ENCODE measurements at regions not wholly inside any gene's neighbourhood (a gene's known extent, or its start where the extent isn't known, plus 50 kb on each side); places are given as distances from the start of the nearest gene placed in this dataset.

DNA sequence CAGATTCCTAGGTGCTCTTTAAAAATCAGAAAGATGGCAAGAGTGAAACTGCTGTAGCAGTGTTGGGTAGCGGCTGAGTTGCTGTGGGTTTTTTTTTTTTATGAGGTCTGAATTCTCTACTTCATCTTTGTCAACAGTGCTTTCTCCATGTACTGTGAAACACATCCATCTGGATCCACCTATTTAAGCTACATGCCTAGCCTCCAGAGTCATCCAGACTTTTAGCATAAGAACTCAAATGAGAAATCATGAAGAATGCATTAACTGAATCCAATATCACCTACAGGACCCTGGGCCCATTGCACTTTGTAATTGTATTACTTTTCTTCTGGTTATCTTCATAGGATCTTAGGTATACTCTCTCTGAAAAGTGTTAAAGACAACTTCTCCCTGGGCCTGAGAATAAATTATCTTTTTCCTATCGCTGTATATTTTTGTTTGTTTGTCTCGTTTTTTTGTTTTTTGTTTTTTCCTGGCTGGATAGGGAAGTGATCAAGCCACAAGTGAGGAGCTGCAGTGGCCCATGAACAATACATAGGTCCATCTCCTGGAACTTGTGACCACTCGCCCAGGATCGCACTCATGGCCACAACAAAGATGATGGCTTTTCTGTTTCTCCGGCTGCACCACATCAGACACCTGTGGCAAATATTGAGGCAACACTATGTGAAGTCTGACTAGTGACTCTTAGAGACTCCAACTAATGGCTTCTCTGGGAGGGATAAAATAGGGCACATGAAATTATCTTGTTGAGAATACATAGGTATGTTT, 609.9 kb upstream of the AGTR1 start:
- Histone ChIP-seq H3K9me3 (ENCODE audit: control insufficient read depth, low read length) (no peaks in the 10 kb centered on the region), H3K27ac (ENCODE audit: low read length) (no peak overlapping the region), H3K4me3 (ENCODE audit: low read length) (no peak overlapping the region), H3K27me3 (ENCODE audit: control insufficient read depth, insufficient read depth) (no peaks in the 10 kb centered on the region), H3K4me1 (ENCODE audit: control insufficient read depth, insufficient read depth, low read length) (no peaks in the 10 kb centered on the region)
- intact Hi-C loops (cut with DNase I), result no loop called here
- no peak for DNase-seq
- WGBS, result 86% methylated on average over 6 of the region's 6 CpGs
- ATAC-seq, result no peak

DNA sequence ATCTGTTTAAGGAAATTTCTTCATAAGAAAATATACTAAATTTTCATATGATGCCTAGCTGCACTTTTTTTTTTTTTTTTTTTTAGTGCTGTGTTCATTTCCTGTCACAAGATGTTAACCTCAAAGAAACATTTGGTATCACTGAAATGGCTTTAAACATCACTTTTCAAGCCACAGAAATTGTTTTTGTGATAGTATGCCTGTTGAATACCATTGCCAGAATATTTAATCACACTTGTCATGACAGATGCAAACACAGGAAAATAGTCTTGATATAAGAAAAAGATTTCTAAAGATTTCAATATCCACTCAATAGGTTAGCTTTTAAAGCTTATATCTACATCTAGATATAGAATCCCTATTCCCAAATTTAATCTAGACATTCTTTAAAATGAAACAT, 608.5 kb upstream of the AGTR1 start:
- Histone ChIP-seq H3K27me3 (ENCODE audit: control insufficient read depth, insufficient read depth) (no peaks in the 10 kb centered on the region), H3K4me3 (ENCODE audit: low read length) (no peak overlapping the region), H3K4me1 (ENCODE audit: control insufficient read depth, insufficient read depth, low read length) (no peaks in the 10 kb centered on the region), H3K9me3 (ENCODE audit: control insufficient read depth, low read length) (no peaks in the 10 kb centered on the region), H3K27ac (ENCODE audit: low read length) (no peak overlapping the region)
- DNase-seq, result no peak
- intact Hi-C loops (cut with DNase I), result no loop called here
- ATAC-seq, result no peak

- WGBS, result 33% methylated on average over 2 of the region's 2 CpGs
- Histone ChIP-seq H3K4me3 (ENCODE audit: low read length) (no peak overlapping the region), H3K4me1 (ENCODE audit: control insufficient read depth, insufficient read depth, low read length) (no peaks in the 10 kb centered on the region), H3K9me3 (ENCODE audit: control insufficient read depth, low read length) (no peaks in the 10 kb centered on the region), H3K27ac (ENCODE audit: low read length) (no peak overlapping the region), H3K27me3 (ENCODE audit: control insufficient read depth, insufficient read depth) (no peaks in the 10 kb centered on the region)
- intact Hi-C loops (cut with DNase I), result no loop called here
- no peak for DNase-seq
- no peak for ATAC-seq
Observed at GRCh38 chr3:148090156-148090555, 607.5 kb upstream of the AGTR1 start.

DNA sequence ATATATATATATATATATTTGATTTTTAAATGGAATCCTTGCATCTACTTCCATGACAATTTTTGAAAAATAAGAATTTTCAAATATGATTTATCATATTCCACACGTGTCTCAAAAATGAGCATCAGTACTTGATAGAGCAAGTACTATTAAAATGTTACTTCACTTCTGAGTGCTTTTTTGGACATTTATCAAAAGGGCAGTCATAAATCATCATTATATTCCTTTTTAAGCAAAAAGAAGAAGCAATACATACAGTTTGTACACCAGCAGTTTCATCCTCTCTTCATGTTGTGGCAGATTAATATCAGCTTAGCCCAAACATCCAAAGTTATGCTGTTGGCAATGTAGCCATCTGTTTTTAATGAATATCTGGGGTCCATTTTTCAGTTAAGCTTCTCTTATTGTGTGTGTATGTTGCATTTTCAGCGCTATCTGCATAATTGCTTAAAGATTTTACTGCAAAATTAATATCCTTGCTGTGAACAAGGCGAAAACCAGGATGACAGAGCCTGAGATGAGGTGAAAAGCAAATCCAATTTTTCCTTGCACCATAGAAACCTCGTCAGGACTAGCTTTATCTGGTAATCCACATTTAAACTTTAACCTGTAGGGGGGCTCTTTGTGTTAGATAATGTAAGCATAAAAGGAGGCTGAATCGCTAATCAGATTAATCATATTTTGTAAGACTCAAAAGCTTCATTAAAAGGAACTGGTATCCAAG, 604.9 kb upstream of the AGTR1 start:
- 69% methylated on average over 5 of the region's 5 CpGs for WGBS
- DNase-seq (no peak), ATAC-seq (no peak)
- no peak overlapping the region for H3K27ac ChIP-seq (ENCODE audit: low read length)
- no peak overlapping the region for H3K4me3 ChIP-seq (ENCODE audit: low read length)
- H3K4me1 ChIP-seq (ENCODE audit: control insufficient read depth, insufficient read depth, low read length), result no peaks in the 10 kb centered on the region
- intact Hi-C loops (cut with DNase I), result no loop called here
- no peaks in the 10 kb centered on the region for H3K27me3 ChIP-seq (ENCODE audit: control insufficient read depth, insufficient read depth)
- no peaks in the 10 kb centered on the region for H3K9me3 ChIP-seq (ENCODE audit: control insufficient read depth, low read length)

- WGBS, result 58% methylated on average over 1 of the region's 1 CpG
- Histone ChIP-seq H3K27ac (ENCODE audit: low read length) (no peak overlapping the region), H3K9me3 (ENCODE audit: control insufficient read depth, low read length) (no peaks in the 10 kb centered on the region), H3K27me3 (ENCODE audit: control insufficient read depth, insufficient read depth) (no peaks in the 10 kb centered on the region), H3K4me3 (ENCODE audit: low read length) (no peak overlapping the region), H3K4me1 (ENCODE audit: control insufficient read depth, insufficient read depth, low read length) (no peaks in the 10 kb centered on the region)
- intact Hi-C loops (cut with DNase I), result no loop called here
- DNase-seq (no peak), ATAC-seq (no peak)
Observed at GRCh38 chr3:148093753-148094152, 604.0 kb upstream of the AGTR1 start.

- intact Hi-C loops (cut with DNase I), result no loop called here
- Histone ChIP-seq H3K4me3 (ENCODE audit: low read length) (no peak overlapping the region), H3K9me3 (ENCODE audit: control insufficient read depth, low read length) (no peaks in the 10 kb centered on the region), H3K27me3 (ENCODE audit: control insufficient read depth, insufficient read depth) (no peaks in the 10 kb centered on the region), H3K4me1 (ENCODE audit: control insufficient read depth, insufficient read depth, low read length) (no peaks in the 10 kb centered on the region), H3K27ac (ENCODE audit: low read length) (no peak overlapping the region)
- no peak for ATAC-seq
- 63% methylated on average over 5 of the region's 5 CpGs for WGBS
- DNase-seq, result no peak
Observed at GRCh38 chr3:148095962-148096361, 601.7 kb upstream of the AGTR1 start.

- intact Hi-C loops (cut with DNase I), result no loop called here
- H3K27me3 ChIP-seq (ENCODE audit: control insufficient read depth, insufficient read depth), result no peaks in the 10 kb centered on the region
- no peak overlapping the region for H3K4me3 ChIP-seq (ENCODE audit: low read length)
- no peaks in the 10 kb centered on the region for H3K9me3 ChIP-seq (ENCODE audit: control insufficient read depth, low read length)
- no peak for ATAC-seq
- H3K27ac ChIP-seq (ENCODE audit: low read length), result no peak overlapping the region
- H3K4me1 ChIP-seq (ENCODE audit: control insufficient read depth, insufficient read depth, low read length), result no peaks in the 10 kb centered on the region
- DNase-seq, result no peak
Observed at GRCh38 chr3:148100476-148100875, 597.2 kb upstream of the AGTR1 start.

DNA sequence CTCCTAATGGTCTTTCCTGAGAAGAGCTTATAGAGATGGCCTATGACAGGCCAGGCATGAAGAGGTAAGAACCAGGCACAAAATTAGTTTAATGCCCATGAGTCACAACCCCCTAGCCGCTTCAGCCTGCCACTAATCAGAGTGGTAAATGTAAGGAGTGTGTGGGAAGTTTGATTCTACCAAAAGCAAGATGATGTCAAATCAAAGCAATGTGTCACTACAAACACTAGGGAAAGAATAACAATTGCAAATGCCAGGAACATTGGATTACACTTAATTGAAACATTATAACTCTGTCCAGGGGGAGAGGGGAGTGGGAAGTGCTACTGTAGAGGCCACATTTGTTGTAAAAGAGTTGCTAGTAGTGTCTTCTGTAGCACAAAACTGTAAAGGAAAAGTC, 596.6 kb upstream of the AGTR1 start:
- intact Hi-C loops (cut with DNase I), result no loop called here
- DNase-seq, result no peak
- H3K27ac ChIP-seq (ENCODE audit: low read length), result no peak overlapping the region
- H3K4me3 ChIP-seq (ENCODE audit: low read length), result no peak overlapping the region
- ATAC-seq, result no peak
- 57% methylated on average over 1 of the region's 1 CpG for WGBS
- no peaks in the 10 kb centered on the region for H3K4me1 ChIP-seq (ENCODE audit: control insufficient read depth, insufficient read depth, low read length)
- H3K9me3 ChIP-seq (ENCODE audit: control insufficient read depth, low read length), result no peaks in the 10 kb centered on the region
- no peaks in the 10 kb centered on the region for H3K27me3 ChIP-seq (ENCODE audit: control insufficient read depth, insufficient read depth)

DNA sequence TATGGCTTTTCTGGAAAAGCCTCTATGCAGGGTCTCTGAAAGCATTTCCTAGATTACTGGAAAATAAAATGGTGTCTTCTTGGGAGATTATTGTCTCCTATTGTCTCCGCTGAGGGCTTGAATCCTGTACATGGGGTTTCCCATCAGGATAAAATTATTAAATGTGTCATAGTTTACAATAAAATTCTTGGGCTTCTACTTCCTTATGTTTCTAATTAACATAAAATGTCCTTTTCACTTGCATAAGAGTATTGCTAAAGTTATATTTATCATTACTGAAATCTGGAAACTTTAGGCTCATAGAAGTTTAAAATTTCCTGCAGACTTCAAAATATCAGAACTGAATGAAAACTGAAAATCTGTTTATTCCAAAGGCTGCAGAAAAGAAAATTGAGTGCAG, 595.5 kb upstream of the AGTR1 start:
- ATAC-seq (no peak), DNase-seq (no peak)
- Histone ChIP-seq H3K4me1 (ENCODE audit: control insufficient read depth, insufficient read depth, low read length) (no peaks in the 10 kb centered on the region), H3K27me3 (ENCODE audit: control insufficient read depth, insufficient read depth) (no peaks in the 10 kb centered on the region), H3K27ac (ENCODE audit: low read length) (no peak overlapping the region), H3K4me3 (ENCODE audit: low read length) (no peak overlapping the region), H3K9me3 (ENCODE audit: control insufficient read depth, low read length) (no peaks in the 10 kb centered on the region)
- WGBS, result 91% methylated on average over 1 of the region's 1 CpG
- intact Hi-C loops (cut with DNase I), result no loop called here

DNA sequence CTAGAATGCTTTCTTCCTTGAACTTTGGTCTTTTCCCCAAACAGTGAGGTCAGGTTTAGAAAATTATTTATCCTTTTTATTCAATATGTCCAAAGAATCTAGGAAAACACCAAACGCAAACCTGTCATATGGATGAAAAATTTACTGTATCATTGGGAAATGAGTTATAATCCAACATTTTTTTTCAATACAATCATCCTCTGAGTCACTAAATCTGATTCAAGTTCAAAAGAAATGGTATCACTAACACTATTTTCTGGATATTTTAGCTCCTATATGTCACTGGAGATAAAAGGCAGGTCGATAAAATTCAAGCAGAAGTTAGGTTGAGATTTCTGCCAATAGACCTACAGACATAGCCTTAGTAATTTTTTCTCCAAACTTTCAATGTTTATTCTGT, 591.6 kb upstream of the AGTR1 start:
- intact Hi-C loops (cut with DNase I), result no loop called here
- no peak overlapping the region for H3K27ac ChIP-seq (ENCODE audit: low read length)
- H3K4me1 ChIP-seq (ENCODE audit: control insufficient read depth, insufficient read depth, low read length), result no peaks in the 10 kb centered on the region
- no peak overlapping the region for H3K4me3 ChIP-seq (ENCODE audit: low read length)
- ATAC-seq (no peak), DNase-seq (no peak)
- no peaks in the 10 kb centered on the region for H3K27me3 ChIP-seq (ENCODE audit: control insufficient read depth, insufficient read depth)
- 73% methylated on average over 2 of the region's 2 CpGs for WGBS
- H3K9me3 ChIP-seq (ENCODE audit: control insufficient read depth, low read length), result no peaks in the 10 kb centered on the region

- no peaks in the 10 kb centered on the region for H3K9me3 ChIP-seq (ENCODE audit: control insufficient read depth, low read length)
- no peak overlapping the region for H3K27ac ChIP-seq (ENCODE audit: low read length)
- intact Hi-C loops (cut with DNase I), result no loop called here
- no peak overlapping the region for H3K4me3 ChIP-seq (ENCODE audit: low read length)
- H3K4me1 ChIP-seq (ENCODE audit: control insufficient read depth, insufficient read depth, low read length), result no peaks in the 10 kb centered on the region
- DNase-seq, result no peak
- 55% methylated on average over 2 of the region's 2 CpGs for WGBS
- ATAC-seq, result no peak
- H3K27me3 ChIP-seq (ENCODE audit: control insufficient read depth, insufficient read depth), result no peaks in the 10 kb centered on the region
Observed at GRCh38 chr3:148126956-148127355, 570.7 kb upstream of the AGTR1 start.
